ENCODE measurements at regions not wholly inside any gene's neighbourhood (a gene's known extent, or its start where the extent isn't known, plus 50 kb on each side); places are given as distances from the start of the nearest gene placed in this dataset.

DNA sequence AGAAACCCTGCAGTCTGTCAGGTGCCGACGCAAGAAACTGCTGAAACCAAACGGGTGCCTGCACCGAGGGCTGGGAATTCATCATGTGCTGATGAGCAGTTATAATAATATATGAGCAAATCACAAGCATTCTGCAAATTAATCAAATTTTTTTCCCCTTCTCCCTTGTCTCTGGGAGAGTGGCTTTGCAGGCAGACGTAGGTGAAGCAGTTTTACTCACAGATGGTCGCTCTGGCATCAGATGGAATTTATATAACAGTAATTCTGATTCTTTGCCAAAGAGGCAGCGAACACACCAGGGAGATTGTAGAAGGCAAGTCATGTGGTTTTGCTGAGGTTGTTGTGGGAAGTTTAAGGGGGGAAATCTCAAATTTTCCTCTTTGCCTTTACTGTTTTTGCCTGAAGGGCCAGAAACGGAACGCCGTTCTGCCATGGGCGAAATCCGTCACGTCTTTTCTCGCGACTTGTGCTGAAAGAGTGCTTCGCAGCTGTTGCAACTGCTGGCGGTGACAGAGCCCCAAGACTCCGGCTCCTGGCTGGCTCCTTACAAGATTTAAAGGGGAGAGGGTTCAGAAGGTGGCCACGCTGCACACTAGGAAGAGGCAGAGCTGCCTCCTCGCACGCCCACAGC, 320.1 kb downstream of the ZNF536 start:
- TF ChIP-seq, protein P1, sequence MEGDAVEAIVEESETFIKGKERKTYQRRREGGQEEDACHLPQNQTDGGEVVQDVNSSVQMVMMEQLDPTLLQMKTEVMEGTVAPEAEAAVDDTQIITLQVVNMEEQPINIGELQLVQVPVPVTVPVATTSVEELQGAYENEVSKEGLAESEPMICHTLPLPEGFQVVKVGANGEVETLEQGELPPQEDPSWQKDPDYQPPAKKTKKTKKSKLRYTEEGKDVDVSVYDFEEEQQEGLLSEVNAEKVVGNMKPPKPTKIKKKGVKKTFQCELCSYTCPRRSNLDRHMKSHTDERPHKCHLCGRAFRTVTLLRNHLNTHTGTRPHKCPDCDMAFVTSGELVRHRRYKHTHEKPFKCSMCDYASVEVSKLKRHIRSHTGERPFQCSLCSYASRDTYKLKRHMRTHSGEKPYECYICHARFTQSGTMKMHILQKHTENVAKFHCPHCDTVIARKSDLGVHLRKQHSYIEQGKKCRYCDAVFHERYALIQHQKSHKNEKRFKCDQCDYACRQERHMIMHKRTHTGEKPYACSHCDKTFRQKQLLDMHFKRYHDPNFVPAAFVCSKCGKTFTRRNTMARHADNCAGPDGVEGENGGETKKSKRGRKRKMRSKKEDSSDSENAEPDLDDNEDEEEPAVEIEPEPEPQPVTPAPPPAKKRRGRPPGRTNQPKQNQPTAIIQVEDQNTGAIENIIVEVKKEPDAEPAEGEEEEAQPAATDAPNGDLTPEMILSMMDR (IDR thresholded peaks at IDR 0.05): no peak
- TF ChIP-seq POLR2AphosphoS5 (IDR thresholded peaks at IDR 0.05): no peak

All from prostate gland (tissue), 2 donors.